Stimulated activated CD4-positive, alpha-beta T cell treated with anti-CD3 and anti-CD28 coated beads, Interleukin-4, amount 100 ng/mL, for 4 hours (primary cell): ENCODE measurements at regions not wholly inside any gene's neighbourhood (a gene's known extent, or its start where the extent isn't known, plus 50 kb on each side); places are given as distances from the start of the nearest gene placed in this dataset.

ENCODE experiments used
- DNase-seq, 2 experiments: peaks; one replicate each; pipeline ENCODE4 v3.0.0-alpha.2; 2020

DNA sequence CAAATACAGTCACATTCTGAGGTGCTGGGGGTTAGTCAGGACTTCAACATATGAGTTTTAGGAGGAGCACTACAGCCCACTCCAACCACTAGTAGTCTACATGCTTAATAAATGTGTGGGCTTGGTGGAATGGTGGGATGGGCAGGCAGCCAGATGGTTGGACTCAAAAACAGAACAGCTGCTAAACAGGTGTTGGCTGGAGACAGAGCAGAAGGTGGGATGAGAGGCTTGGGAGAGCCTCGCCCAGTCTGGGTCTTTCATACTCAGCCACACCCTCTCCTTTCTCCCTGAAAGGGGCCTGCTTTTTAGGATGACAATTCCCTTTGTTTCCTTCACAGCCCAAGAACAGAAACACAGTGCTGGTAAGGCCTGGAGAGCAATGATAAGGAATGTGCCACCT, 143.9 kb upstream of the KLHL29 start:
- no peak for DNase-seq

DNA sequence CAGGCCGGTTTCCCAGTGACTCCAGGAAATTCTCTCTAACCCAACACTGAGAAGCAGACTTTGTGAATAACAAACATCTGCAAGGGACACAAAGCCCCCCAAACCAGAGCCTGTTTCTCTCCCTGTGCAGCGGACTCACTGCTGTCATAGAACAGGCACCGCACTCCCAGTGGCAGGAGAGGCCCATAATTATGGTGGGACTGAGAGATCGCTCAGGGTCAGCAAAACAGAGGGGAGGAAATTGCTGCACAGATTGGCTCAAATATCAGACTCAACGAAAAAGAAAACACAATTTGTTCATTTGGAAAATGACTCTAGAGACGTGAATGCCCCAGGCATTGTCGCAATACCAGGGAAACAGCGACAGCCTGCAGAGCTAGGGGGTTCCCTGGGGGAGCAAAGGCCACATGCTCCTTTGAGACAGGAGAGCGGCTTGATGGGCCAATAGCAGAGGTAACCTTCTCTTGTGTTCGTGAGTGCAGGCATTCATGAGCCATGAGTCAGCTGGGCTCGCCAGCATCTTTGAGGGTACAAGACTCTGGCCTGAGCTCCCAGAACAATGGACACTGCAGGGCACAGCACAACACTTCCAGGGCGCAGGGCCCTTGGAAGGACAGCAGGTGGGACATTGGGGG, 143.3 kb upstream of the KLHL29 start:
- no peak for DNase-seq

DNA sequence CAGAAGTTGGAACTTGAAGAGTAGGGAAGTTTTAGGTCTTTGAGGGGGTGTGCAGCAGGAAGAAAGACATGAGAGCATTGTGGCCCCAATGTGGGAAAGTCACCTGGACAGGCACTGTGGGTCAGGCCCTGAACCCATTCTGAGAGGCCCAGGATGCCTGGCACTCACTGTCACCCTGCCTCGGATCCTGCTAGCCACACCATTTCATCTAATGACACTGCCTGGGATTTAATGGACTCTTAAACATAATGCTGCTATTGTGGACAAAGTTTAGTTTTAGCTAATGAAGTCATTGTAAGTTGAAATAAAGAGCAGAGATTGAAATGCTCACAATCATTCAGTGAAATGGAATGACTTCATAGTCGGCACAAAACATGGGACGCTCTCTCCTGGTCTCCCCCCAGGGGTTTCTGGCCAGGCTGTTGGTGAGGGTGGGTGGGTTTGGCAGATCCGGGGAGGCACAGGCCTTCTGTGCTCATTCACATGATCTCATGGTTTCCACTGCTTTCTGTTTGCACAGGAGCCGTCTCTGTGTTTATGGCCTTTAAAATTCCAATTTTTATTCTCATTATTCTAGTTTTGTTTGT, 141.8 kb upstream of the KLHL29 start:
- DNase-seq, result no peak

DNA sequence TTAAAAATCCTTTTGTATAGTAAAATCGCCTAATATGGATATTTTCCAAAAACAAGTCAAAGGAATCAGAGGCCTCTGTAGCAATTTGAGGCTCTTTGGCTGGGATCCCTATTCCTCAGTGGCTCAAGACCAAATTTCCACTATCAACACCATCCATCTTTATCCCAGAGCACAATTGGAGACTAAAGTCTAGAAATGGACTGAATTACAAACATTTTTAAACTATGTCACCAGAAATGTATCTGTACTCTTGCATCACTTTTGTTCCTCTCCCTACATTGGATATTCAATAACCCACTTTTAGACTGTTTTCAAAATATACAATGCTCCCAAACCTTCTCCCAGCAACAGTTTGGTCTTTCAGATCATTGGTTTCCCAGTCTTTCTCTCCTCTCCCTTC, 140.4 kb upstream of the KLHL29 start:
- no peak for DNase-seq

DNA sequence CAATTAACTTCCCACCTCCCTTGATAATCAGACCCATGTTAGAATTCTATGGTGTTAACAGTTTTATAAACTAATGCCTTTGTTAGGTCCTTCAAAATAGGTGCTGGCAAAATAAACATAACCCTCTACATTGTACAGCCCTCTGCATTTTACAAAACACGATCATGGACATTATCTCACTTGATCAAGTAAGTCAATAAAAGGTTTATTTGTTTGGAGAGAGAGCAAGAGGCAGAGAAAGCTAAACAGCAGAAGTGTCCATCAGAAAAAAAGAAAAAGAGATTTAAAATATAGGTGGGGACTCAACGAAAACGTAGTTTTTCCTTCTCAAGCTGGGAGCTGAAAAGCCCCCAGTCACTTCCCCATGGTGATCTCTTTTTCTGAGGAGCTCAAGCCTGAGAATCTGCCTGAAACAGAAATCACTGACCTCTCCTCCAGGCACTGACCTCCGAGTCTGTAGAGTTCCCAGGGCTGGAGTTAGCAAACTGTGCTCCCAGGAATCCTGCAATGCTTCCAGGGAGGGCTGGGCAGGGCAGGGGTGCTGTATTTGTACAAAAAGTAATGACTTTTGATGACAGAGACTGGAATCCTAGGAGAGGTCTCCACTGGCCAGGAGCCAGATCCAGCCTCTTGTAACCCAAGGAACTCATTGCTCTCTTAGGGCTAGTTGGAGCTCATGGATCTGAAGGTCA, 137.8 kb upstream of the KLHL29 start:
- DNase-seq, result no peak

DNA sequence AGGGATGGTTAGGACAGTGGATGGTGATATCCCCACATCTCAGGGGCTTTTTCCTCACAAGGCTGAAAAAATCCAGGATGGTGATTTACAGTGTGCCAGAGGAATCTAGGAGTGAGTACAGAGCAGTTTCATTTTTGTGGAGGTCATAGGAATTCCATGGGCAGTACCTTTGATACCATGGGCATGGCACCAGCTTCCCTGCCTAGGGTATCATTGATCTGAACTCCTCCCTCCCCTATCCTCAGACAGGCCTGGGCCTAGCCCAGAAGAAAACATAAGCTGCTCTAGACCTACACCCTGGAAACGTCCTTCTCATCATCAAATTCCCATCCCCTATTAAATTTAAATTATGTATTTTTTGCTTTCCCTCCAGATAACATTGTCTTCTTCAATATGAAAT, 136.3 kb upstream of the KLHL29 start:
- DNase-seq, result no peak

DNA sequence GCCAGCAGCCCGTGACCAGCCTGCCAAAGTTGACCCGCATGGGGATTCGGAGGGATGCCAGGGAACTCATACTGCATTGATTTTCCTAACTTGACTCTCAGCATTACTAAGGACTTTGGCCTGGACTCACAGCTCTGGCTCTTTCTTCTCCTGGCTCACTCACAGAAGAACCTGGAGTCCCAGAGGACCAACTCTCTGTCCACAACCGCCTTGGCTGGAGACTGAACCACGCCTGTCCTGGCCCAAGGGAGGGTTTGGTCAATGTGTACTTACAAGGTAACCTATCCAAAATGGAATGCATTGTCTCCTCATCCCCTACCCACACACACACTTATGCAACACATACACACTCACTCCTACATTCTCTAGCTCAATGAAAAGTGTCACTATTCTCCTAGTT, 135.6 kb upstream of the KLHL29 start:
- no peak for DNase-seq

DNA sequence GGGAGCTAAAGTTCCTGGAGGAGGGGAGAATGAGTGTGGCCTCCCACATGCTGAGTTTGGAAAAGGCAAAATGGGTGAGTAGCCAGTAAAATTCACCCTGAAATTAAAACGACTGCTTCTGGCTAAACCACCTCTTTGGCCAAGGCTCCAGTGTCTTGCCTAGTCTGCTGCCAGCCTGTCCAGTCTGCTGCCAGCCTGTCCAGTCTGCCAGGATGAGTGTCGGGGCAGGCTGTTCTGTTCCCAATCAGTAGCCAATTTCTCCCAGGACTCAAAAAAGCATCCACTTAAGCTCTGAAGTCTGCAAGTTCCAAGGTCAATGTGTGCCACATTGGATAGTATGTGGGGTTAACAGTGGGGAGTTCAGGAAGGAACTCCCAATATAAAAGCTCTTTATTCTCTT, 134.6 kb upstream of the KLHL29 start:
- DNase-seq, result no peak

DNA sequence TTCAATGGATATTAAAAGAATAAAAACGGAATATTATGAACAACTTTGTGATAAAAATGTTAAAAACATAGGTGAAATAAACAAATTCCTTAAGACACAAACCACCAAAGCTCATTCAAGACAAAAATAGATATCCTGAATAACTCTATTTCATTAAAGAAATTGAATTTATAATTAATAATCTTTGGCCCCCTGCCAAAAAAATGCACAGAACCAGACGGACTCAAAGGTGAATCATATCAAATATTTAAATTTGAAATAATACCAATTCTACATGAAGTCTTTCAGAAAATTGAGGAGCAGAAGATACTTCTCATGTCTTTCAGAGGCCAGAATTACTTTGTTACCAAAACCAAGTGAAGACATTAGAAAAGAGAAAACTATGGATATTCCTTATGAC, 128.3 kb upstream of the KLHL29 start:
- no peak for DNase-seq

DNA sequence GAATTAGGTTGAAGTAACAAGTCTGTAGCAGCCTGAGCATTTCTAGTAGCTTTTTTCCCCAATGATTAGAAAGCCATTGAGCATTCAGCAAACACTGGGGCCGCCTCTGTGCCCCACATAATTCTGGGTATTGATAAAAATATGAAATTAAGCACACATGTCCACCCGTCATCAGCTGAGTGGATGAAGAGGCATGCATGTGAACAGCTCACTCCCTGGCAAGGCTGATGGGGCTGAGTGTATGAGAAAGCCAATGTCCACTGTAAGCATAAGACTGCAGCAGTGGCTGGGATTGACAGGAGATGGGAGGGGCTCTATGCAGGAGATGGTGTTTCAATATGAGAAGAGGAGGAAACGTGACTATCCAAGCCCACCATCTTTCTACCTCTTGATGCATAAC, 124.4 kb upstream of the KLHL29 start:
- no peak for DNase-seq

DNA sequence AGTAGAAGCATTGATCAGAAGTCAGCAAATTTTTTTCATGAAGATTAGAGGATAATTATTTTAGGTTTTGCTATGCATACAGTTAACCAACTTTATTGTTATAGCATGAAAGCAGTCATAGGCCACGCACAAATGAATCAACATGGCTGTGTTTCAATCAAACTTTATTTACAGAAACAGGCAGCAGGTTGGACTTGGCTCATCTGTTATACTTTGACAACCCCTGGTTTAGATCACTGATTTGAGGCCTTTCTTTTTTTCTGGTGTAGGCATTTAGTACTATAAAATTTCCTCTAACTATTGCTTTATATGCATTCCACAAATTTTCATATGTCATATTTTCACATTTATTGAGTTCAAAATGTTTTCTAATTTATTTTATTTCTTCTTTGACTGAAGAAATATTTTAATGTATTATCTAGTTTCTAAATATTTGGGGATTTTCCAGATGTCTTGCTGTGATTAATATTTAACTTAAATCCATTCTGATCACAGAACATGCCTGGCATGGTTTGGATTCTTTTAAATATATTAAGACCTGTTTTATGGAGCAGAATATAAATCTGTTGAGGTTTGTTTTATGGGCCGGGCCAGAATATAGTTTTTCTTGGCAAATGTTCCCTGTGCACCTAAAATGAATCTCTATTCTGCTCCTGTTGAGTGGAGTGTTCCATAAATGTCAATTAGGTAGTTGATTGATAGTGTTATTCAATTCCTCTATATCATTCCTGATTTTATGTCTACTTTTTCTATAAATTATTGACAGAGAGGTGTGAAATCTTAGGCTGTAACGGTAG, 116.3 kb upstream of the KLHL29 start:
- DNase-seq, result no peak

DNA sequence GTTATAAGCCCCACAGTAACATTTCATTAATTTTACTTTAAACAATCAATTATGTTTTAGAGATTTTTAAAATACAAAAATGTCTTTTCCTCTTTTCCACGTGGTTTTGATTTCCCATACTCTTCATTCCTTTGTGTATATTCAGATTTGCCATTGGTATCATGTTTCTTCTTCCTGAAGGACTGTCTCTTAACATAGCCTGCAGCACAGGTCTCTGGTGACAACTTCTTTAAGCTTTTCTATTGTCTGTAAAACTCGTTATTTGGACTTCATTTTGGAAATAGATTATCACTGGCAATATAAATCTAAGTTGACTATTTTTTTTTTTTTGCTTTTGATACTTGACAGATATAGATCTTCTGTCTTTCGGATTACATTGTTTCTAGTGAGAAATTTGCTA, 115.2 kb upstream of the KLHL29 start:
- no peak for DNase-seq

DNA sequence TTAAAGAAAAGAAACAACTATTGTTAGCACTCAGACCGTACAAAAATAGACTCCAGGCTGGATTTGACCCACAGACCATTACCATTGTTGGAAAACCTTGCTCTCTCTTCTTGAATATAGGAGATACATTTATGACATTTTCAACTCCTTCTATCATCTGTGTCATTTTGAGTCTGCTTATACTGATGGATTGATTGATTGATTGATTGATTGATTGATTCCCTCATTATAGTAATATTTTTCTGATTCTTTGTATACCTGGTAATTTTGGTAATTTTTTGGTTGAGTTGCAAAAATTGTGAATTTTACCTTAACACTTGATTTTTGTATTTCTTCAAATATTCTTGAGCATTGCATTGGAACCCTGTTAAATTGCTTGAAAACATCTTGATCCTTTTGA, 114.2 kb upstream of the KLHL29 start:
- no peak for DNase-seq

DNA sequence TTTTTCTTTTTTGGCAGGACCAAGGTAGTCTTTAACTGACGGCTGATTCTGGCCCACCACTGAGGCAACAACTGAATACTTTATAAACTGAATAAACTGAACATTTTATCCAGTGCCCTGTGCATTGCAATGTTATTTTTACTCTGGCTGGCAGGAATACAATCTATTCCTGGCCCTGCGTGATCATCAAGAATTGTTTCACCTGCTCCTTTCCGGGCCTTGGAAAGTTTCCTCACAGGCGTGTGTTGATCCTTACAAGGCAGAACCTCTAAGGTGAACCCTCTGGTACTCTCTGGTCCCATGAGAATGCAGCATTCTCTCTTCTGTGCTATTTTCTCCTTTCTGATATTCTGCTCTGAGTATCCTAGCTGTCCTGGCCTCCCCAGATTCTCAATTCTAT, 113.7 kb upstream of the KLHL29 start:
- DNase-seq, result no peak

DNA sequence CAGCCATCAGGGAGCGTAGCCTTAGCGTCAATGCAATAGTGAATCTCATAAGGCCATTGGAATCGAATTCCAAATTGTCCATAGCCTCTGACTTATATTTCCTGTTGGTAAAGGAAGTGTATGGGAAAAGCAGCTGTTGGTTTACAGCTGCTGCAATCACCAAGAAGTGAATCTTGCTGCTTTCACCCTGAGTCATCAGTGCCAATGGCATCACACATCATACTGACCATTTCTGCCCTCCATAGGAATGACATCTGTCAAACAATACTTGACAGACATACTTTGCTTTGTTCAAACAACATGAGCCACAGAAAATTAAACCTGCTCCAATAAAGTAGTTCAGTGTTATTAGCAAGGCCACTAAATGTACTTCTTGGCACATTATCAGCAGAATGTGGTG, 111.2 kb upstream of the KLHL29 start:
- no peak for DNase-seq

DNA sequence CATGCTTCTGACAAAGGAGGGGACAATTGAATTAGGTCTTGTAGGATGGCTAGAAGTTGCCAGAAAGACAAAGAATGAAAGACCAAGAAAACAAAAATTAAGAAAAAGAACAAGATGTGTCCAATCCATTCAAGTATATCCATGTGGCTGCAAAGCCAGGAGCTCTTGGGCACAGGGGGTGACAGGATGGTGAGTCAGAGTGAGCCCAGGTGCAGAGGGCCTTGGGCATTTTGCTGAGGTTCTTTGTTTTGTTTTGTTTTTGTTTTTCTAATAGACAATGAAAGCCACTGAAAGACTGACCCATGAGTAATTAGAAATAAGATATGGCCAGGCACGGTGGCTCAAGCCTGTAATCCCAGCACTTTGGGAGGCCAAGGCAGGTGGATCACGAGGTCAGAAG, 104.6 kb upstream of the KLHL29 start:
- DNase-seq, result no peak

DNA sequence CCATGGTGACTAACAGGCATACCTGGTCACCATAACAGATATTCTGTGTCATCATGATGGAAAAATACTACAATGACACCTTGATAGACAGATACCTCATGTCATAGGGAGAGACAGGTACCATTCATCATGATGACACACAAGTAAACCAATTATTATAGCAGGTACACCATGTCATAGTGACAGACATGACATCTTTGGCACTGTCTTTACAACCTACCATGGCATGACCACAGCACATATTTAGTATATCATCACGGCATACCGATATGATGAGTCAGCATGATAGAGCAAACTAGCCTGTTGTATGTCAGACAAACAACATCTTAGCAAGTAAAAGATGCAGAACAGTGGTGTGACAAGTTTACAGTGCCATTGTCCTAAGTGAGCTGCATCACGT, 101.3 kb upstream of the KLHL29 start:
- DNase-seq, result no peak

DNA sequence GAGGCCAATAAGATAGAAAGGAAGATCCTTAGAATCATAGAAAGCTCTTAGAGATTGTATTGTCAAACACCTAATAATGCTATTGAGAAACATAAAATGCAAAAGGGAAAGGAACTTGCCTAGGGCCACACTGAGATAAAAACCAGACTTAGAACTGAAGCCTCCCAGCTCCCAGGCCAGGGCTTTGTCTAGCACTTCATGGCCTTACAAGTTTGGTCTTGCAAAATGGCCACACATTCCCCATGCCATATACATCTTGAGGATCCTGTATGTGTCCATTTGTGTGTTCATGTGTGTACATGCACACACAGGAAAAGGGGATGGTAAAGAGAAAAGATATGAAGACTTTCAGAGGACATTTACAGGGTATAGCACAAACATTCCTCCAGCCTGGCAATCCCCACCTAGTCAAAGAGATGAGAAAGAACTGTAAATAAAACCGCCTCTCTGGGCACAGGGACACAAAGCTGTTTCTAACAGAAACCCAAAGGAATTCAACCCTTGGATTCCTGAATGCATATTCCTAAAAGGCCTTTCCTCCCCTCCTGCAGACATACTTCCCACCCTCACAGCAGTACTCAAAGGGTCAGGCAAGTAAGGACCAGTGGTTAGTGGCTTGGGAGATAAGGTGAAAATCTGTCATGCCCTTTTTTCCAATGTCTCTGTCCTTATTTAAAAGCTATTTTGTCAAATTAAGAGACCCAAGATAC, 99.7 kb upstream of the KLHL29 start:
- no peak for DNase-seq

DNA sequence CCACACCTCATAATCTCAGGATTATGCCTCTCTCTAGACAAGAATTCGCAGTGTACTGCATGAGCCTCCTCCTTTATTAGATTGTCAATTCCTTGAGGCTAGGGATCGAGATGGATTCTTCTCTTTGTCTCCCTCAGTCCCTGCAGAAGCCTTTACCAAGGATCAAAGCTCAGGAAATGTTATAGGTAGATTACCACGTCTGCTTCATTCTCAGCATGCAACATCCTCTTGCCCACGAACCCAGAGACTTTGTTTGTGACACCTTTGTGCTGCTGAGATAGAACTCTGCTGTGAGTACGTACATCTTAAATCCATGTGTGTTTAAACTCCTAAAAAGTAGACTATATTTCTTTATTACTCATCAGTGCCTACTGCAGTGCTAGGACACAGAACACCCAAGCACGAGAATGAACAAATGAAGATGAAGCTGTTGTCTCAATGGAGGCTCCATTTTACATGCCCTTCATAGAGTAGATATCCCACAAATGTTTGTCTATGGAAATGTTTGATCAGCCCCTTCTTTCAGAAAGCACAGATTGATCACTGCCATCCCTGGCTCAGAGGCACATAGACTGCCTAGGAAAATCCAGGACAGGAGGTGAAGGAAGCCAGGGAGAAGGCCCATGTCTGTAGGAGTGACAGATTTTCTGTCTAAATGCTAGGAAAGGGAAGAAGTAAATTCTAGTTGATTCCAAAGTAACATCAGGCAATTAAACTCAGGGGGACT, 98.8 kb upstream of the KLHL29 start:
- DNase-seq, result no peak

DNA sequence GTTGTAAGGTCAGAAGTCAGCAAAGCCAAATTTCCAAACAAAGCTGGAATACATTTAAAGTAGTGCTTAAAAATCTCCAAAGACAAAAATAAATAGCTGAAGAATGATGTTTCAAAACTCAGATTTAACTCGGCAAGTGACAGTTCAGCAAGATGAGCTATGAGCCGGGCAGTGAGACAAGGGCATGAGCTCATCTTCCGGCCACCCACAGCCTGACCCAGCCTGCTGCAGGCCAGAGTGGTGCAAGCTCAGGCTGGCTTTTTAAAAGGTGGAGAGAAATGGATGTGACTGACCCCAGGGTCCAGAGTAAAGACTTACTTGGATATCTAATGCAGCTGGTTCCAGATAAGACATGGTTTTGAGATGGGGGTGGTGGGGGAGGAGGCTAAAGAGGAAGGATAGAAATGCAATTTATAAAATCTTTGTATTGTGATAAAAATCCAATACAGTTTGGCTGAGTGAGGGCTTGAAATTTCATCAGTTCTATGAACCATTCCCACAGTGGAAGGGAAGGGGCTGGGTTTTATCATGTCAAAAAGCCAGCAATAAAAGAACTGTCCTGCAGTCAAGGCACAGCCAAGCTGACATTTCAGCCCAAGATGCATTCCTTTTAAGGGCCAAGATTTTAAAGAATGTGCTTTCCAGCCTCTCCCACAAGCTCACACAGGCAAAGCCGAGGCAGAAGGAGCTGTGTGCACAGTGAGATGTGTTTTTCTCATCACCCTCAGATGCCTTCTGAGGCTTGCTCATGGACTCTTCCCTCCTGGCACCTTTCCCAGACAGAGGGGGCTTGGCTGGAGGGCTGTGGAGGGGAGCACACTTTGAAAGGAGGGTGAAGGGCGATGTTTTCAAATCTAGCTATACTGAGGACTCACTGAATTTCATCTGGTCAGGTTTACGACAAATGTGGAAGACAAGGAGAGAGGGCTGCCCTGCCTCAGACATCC, 97.9 kb upstream of the KLHL29 start:
- DNase-seq, result no peak

DNA sequence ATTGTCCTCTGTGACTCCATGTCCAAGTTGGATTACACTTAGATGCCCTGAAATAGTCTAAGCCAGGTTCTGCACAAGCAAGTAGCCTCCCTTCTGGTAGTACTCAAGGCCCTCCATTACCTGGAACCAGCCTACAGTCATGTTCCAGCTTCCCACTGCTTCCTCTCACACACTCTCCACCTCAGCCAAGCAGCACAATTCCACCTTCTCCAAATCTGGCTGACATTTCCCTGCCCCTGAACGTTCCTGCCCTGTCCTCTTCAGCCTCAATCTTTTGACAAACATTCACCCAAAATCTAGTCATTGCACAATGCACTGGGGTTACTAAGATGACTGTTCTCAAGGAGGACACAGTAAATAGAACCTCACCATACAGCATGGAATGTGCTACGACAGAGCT, 95.3 kb upstream of the KLHL29 start:
- DNase-seq, result no peak
